ENCODE measurements at regions not wholly inside any gene's neighbourhood (a gene's known extent, or its start where the extent isn't known, plus 50 kb on each side); places are given as distances from the start of the nearest gene placed in this dataset.

GRCh38 chr2:111627256-111627655 is 256.7 kb downstream of the ANAPC1 start:
- FAIRE-seq (no peak), DNase-seq (ENCODE audit: low spot score) (no peak)

DNA sequence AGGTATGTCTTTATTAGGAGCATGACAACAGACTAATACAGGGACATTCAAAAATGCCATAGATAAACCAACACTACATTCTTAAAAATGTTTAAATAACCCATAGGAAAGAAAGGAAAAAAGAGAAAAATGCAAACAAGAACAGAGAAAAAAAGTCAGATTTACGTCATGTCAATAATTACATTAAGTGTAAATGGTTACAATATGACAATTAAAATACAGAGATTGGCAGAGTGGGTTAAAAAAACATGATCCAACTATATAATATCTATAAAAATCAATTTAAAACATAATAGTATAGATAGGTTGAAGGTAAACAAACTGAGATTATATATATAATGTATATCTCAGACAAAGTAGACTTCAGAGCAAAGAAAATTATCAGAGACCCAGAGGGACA is 255.8 kb downstream of the ANAPC1 start:
- no peak for FAIRE-seq
- no peak for DNase-seq (ENCODE audit: low spot score)

- FAIRE-seq (no peak), DNase-seq (ENCODE audit: low spot score) (no peak)
Measured at GRCh38 chr2:111629983-111630382, 254.0 kb downstream of the ANAPC1 start.

DNA sequence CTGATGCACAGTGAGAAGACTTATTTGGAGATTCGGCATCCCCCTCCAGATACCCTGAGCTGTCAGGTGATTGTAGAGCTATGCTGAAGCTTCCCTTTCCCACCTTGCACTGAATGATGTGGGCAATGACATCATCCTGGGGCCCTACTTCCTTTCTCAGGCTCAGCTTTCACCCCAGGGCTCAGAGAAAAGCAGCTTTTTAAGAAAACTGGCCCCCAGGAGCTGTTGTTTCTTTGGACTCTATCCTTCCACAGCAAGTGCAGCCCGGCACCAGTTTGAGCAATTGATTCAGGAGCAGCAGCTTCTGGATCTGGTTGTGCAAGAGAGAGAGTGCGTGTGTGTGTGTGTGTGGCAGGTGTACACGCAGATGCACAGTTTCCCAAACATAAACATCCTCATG is 251.3 kb downstream of the ANAPC1 start:
- no peak for FAIRE-seq
- DNase-seq (ENCODE audit: low spot score) = no peak

DNA sequence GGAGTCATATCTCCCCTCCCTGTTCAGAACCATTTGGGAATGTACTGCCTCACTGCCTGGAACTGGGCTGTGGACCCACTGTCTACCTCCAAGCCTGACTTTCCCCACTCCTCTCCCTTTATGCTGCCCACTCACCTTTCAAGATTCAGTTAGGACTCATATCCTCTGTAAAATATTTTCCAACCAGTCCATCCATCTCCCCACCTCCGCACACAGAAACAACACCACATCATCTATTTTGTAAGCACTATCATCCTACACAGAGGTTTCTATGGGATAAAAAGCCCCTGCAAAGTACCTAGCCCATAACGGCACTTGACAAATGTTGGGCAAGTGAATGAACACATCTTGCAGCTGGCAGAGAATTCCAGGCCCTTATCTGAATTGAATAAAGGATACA is 250.8 kb downstream of the ANAPC1 start:
- FAIRE-seq = no peak
- DNase-seq (ENCODE audit: low spot score) = no peak

- DNase-seq (ENCODE audit: low spot score) (no peak), FAIRE-seq (no peak)
Measured at GRCh38 chr2:111633643-111634042, 250.3 kb downstream of the ANAPC1 start.

GRCh38 chr2:111634050-111634794 is 249.8 kb downstream of the ANAPC1 start:
- DNase-seq (ENCODE audit: low spot score) = no peak
- no peak for FAIRE-seq

DNA sequence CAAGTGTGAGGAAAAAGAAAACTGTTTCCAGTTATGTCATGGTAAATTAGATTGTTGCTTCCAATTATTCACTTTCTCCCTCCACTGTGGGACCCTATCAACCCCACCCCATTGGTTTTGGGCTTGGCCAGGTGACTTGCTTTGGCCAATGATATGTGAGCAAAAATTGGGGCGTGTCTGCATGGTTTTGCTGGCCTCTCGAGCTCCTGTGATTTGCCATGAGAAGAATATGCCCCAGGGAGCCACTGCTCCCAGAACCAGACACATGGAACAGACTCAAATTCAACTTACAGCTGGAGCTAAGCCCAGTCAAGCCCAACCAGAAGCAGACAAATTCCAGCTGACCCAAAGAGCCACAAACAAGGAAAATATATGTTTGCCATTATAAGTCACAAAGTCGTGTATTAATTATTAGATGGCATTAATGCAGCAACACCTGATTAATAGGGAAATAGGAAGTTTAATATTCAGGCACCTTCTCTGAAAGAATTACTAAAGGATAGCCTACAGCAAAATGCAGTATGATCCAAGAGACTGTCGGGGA is 248.9 kb downstream of the ANAPC1 start:
- no peak for FAIRE-seq

GRCh38 chr2:111636905-111637304 is 247.1 kb downstream of the ANAPC1 start:
- DNase-seq (ENCODE audit: low spot score) = no peak
- no peak for FAIRE-seq

More for the DNA sequence above, 248.9 kb downstream of the ANAPC1 start:
- no peak for DNase-seq (ENCODE audit: low spot score)

DNA sequence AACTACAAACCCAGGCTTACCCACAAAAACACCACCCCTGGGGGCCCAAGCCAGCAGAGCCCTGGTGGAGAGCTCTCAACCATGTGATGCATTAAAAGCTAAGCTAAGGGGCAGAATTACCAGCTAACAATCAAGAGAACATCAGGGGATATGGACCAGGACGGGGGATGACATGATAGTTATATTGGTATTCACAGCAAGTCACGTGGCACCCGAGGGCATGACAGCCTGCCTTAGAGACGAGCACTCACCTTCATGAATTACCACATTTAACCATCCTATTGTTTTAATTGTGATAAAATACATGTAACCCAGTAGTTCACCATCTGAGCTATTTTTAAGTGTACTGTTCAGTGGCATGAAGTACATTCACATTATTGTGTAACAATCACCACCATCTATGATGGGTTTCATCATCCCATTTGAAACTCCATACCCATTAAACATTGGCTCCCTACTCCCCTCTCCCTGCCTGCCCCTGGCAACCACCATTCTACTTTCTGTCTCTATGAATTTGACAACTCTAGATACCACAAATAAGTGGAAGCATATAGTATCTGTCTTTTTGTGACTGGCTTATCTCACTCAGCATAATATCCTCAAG is 245.6 kb downstream of the ANAPC1 start:
- DNase-seq (ENCODE audit: low spot score) = no peak
- FAIRE-seq = no peak

DNA sequence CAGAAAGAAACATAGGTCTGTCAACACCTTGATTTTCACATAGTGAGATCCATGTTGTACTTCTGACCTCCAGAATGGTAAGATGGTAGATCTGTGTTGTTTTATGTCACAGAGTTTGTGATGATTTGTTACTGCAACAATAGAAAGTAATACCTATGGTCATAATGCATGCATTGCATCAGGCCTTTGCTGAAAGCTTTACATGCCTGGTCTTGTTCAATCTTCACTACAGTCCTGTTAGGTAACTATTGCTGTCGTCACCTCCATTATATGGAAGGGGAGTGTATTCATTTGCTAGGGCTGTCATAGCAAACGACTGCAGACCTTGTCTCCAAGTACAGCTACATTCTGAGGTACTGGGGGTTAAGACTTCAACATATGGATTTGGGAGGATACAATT is 243.5 kb downstream of the ANAPC1 start:
- no peak for FAIRE-seq
- DNase-seq (ENCODE audit: low spot score) = no peak

DNA sequence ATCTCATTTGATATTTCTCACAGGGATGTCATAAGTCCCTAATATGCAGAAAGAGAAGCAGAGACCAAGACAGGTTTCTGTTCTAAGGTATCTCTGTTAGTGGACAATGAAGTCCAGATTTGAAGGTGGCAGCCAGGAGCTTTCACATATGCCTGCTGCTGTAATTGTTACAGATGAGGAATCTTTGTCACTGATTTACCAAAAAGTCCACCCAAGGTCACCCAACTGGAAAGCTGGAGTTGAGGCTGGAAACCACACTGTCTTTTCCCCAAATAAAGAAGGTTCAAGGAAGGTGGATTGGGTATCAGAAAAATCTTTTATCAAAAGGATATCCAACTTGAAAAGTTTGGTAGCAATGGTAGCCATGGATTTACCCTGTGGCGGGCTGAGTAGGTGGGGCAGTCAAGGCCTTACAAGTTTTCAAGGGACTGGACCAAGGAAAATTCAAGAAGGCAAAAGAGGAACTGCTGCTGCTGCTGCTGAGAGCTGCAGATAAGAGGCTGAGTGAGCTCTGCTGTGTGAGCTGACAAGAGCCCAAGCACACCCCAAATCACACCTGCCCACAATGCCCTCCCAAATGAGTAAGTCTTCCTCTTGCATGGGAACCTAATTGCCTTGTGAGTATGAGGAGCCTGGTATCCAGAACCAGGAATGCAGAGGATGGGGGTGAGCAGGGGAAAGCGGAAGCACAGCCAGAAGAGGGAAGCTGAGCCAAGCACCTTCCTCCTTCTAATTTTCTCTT is 241.2 kb downstream of the ANAPC1 start:
- DNase-seq (ENCODE audit: low spot score) (peak; percentile 50), FAIRE-seq (peak; percentile 96)

DNA sequence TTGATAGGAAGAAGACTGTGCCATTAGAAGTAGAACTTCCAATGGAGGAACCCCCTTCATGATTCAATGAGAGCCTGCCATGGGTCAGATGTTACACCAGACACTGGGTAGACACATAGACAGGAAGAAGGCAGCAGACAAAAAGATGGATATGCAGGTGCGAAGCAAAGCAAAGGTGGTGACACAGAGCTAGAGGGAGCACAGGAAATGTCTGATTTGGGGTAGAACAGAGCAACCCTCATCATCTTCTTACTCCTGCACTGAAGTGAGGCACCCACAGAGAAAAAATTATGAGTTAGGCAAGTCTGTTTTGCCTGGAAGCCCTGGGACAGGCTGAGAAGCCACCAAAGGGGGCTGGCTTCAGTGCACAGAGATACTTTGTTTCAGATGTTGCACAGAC is 240.2 kb downstream of the ANAPC1 start:
- FAIRE-seq = no peak
- no peak for DNase-seq (ENCODE audit: low spot score)

DNA sequence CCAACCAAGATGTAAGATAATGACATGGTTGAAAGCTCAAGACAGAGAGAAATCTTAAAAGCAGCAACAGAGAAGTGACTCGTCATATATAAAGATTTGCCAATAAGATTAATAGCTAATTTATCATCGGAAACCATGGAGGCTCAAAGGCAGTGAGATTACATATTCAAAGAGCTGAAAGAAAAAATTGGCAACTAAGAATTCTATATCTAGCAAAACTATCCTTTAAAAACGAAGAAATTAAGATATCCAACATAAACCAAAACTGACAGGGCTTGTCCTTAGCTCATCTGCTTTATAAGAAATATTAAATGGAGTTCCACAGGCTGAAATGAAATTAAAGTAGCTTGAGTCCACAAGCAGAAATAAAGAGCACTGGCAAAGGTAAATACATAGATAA is 236.6 kb downstream of the ANAPC1 start:
- FAIRE-seq (no peak), DNase-seq (ENCODE audit: low spot score) (no peak)

GRCh38 chr2:111652038-111652437 is 232.0 kb downstream of the ANAPC1 start:
- FAIRE-seq = peak; percentile 95
- peak; percentile 65 for DNase-seq (ENCODE audit: low spot score)

GRCh38 chr2:111652681-111653080 is 231.3 kb downstream of the ANAPC1 start:
- FAIRE-seq = no peak

GRCh38 chr2:111653103-111653624 is 230.8 kb downstream of the ANAPC1 start:
- DNase-seq (ENCODE audit: low spot score) (no peak), FAIRE-seq (no peak)

More at GRCh38 chr2:111652681-111653080, 231.3 kb downstream of the ANAPC1 start:
- no peak for DNase-seq (ENCODE audit: low spot score)

DNA sequence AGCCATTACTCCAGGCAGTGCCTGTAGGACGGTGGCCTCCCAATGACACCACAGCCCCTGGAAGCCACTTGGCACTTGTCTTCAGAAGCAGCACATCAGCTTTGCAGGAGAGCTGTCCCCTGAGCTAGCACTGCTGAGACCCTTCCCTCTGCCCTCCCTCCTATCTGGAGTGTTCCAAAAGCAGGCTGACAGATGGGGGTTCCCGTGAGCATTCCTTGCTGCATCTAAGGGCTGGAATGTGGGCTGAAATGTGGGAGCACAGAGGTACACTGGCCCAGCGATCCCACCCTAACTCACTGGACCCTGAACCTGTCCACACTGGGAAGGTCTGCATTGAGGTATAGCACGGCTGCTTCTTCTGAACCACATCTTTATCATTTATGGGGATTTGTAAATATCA is 230.1 kb downstream of the ANAPC1 start:
- DNase-seq (ENCODE audit: low spot score) (no peak), FAIRE-seq (no peak)

DNA sequence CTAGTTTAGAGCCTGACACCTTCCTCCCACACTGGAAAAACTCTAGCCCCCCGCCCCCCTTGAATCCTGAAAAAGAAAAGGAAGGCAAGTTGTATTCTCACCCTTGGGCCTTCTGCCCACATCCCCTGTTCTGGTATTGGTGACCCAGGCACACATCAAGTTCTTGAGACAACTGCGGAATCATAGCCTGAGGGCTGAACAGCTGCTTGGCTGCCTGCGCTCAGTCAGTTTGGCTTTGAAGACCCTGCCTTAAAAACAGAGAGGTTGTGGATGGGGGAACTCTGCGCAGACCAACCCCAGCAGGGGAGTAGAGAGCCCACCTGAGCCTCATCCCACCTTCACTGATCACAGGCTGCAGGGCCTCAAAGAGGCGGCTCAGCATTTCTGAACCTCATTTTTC is 229.2 kb downstream of the ANAPC1 start:
- no peak for DNase-seq (ENCODE audit: low spot score)
- no peak for FAIRE-seq

- FAIRE-seq (no peak), DNase-seq (ENCODE audit: low spot score) (no peak)
Measured at GRCh38 chr2:111656436-111656835, 227.6 kb downstream of the ANAPC1 start.

DNA sequence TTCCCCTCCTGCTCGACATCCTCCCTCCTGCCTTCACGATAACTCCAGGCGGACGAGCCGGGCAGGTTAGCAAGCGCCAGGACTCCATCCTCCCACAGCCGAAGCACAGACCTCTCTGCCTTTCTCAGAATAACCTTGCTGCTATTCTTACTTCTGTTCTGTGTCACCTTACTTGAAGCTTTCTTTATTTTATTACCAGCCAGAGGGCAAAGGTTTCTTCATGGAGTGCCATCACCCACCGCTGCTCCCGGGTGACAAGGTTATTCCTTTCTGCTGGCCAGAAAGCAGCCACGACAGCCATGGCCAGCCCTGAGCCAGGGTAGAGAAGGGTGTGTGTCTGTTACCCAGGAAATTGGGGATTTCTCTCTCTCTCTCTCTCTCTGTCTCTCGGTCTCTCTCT is 227.1 kb downstream of the ANAPC1 start:
- DNase-seq (ENCODE audit: low spot score) (no peak), FAIRE-seq (no peak)
